A549 (cell line): ENCODE measurements at regions not wholly inside any gene's neighbourhood (a gene's known extent, or its start where the extent isn't known, plus 50 kb on each side); places are given as distances from the start of the nearest gene placed in this dataset.

ENCODE experiments used
- ATAC-seq, 2 experiments: fragments of 200-7000 bp in 1 of 2; fragments of >200 bp in 1 of 2; cut with Nextera tagmentation in 1 of 2; cut with Tn5 transposase in 1 of 2; 3 replicates each; pipeline versions ENCODE4 v1.8.0 to v1.9.1; 2018 to 2020; ENCODE audit warnings: mild to moderate bottlenecking in 1 of 2, moderate library complexity in 1 of 2
- CTCF ChIA-PET: fragments of 300-600 bp; sonication (Branson Sonifier 250); formaldehyde crosslinking; extraction: SDS; loops from one replicate; lab custom pipeline; 2021; ENCODE audit warnings: antibody characterized with exemption, inconsistent platforms; lab: Yijun Ruan, JAX
- POLR2A ChIA-PET: fragments of 350-600 bp; formaldehyde crosslinking; extraction: SDS; loops from one replicate; lab custom pipeline; 2021; ENCODE audit warnings: antibody characterized with exemption, inconsistent platforms; lab: Yijun Ruan, JAX
- DNase-seq, 2 experiments: peaks; one replicate each; pipeline versions ENCODE4 v3.0.0 to v3.0.0-alpha.2; 2011 to 2016; ENCODE audit warnings: low read depth in 1 of 2, low spot score in 1 of 2
- FAIRE-seq: peaks from 2 replicates; lab custom pipeline; 2011; peaks lifted over from hg19 to GRCh38; lab: Jason Lieb, UNC
- H3K27ac ChIP-seq, 2 experiments: fragments of >200 bp; sonication (Bioruptor Twin); formaldehyde crosslinking; 3 replicates each; pipeline ENCODE4 v1.5.1; 2016 to 2017
- H3K4me1 ChIP-seq: fragments of >200 bp; sonication (Bioruptor Twin); formaldehyde crosslinking; 3 replicates; pipeline ENCODE4 v1.6.1; 2016
- H3K4me2 ChIP-seq: fragments of >200 bp; sonication (Bioruptor Twin); formaldehyde crosslinking; 3 replicates; pipeline ENCODE4 v1.6.1; 2016
- H3K4me3 ChIP-seq: fragments of >200 bp; sonication (Bioruptor Twin); formaldehyde crosslinking; 3 replicates; pipeline ENCODE4 v1.5.1; 2016
- H3K9me3 ChIP-seq: fragments of >200 bp; sonication (Bioruptor Twin); formaldehyde crosslinking; 3 replicates; pipeline ENCODE4 v1.6.1; 2016
- CEBPB ChIP-seq, 2 experiments: fragments of >200 bp in 1 of 2; sonication (Bioruptor Twin) in 1 of 2; formaldehyde crosslinking in 1 of 2; IDR thresholded peaks; 2 replicates each; pipeline ENCODE4 v1.6.1; 2012 to 2016
- CHD4 ChIP-seq: fragments of 200-600 bp; sonication (generic); IDR thresholded peaks from 2 replicates; pipeline ENCODE4 v1.6.1; 2016; ENCODE audit warnings: antibody characterized with exemption, mild to moderate bottlenecking, borderline replicate concordance
- EHMT2 ChIP-seq: fragments of 200-600 bp; sonication (generic); IDR thresholded peaks from 2 replicates; pipeline ENCODE4 v1.6.1; 2016; ENCODE audit warnings: antibody characterized with exemption, low read depth, mild to moderate bottlenecking, moderate library complexity
- GATA3 ChIP-seq: IDR thresholded peaks from 2 replicates; pipeline ENCODE4 v1.6.1; 2012; ENCODE audit warnings: borderline replicate concordance
- HOXB13 ChIP-seq: fragments of 250-450 bp; sonication (Bioruptor Pico); IDR thresholded peaks from 2 replicates; pipeline ENCODE4 v1.5.0; 2020; ENCODE audit warnings: low read depth, mild to moderate bottlenecking, moderate library complexity
- JUN ChIP-seq, 2 experiments: fragments of >200 bp; sonication (Bioruptor Twin); formaldehyde crosslinking; IDR thresholded peaks; 2 replicates in 1 of 2; 3 replicates in 1 of 2; pipeline ENCODE4 v1.6.1; 2016 to 2017
- NR3C1 ChIP-seq: fragments of >200 bp; sonication (Bioruptor Twin); formaldehyde crosslinking; IDR thresholded peaks from 3 replicates; pipeline ENCODE4 v1.6.1; 2017
- RARB ChIP-seq: fragments of 250-450 bp; sonication (Bioruptor Pico); IDR thresholded peaks from 2 replicates; pipeline ENCODE4 v1.8.0; 2021; ENCODE audit warnings: mild to moderate bottlenecking, moderate library complexity
- RCOR1 ChIP-seq: fragments of 150-350 bp; IDR thresholded peaks from 2 replicates; pipeline ENCODE4 v1.6.1; 2014; ENCODE audit warnings: antibody characterized with exemption, low read length, low read depth
- SREBF2 ChIP-seq: fragments of 450-650 bp; IDR thresholded peaks from 2 replicates; pipeline ENCODE4 v1.6.1; 2014; ENCODE audit warnings: mild to moderate bottlenecking, moderate library complexity
- ZSCAN20 ChIP-seq: fragments of 250-450 bp; sonication (Bioruptor Pico); IDR thresholded peaks from 2 replicates; pipeline ENCODE4 v1.8.0; 2022; ENCODE audit warnings: mild to moderate bottlenecking, moderate library complexity
- WGBS: methylation state at CpG from one replicate; pipeline ENCODE4 v1.1.6; 2017; ENCODE audit errors: missing lambda C conversion rate; 5-methylcytosine and 5-hydroxymethylcytosine counted together
- TF ChIP-seq, protein P1 (sequence below): fragments of 250-450 bp; sonication (Bioruptor Pico); IDR thresholded peaks from 2 replicates; pipeline ENCODE4 v1.5.0; 2020; ENCODE audit warnings: low read depth, mild to moderate bottlenecking, moderate library complexity
- TF ChIP-seq, protein P2 (sequence below): fragments of 450-650 bp; IDR thresholded peaks from 2 replicates; pipeline ENCODE4 v1.6.1; 2014; ENCODE audit warnings: antibody characterized with exemption
- TF ChIP-seq, protein P3 (sequence below): fragments of 200-600 bp; sonication (generic); IDR thresholded peaks from 2 replicates; pipeline ENCODE4 v1.6.1; 2016; ENCODE audit warnings: antibody characterized with exemption, mild to moderate bottlenecking, moderate library complexity
- TF ChIP-seq, protein P4 (sequence below): fragments of 150-350 bp; IDR thresholded peaks from 2 replicates; pipeline ENCODE4 v1.6.1; 2014; ENCODE audit warnings: low read depth, mild to moderate bottlenecking, low read length
- TF ChIP-seq, protein P5 (sequence below): fragments of >200 bp; sonication (Bioruptor Twin); formaldehyde crosslinking; IDR thresholded peaks from 2 replicates; pipeline ENCODE4 v1.6.1; 2016
- TF ChIP-seq, protein P6 (sequence below): IDR thresholded peaks from 2 replicates; pipeline ENCODE4 v1.6.1; 2012; ENCODE audit warnings: low read depth, borderline replicate concordance

DNA sequence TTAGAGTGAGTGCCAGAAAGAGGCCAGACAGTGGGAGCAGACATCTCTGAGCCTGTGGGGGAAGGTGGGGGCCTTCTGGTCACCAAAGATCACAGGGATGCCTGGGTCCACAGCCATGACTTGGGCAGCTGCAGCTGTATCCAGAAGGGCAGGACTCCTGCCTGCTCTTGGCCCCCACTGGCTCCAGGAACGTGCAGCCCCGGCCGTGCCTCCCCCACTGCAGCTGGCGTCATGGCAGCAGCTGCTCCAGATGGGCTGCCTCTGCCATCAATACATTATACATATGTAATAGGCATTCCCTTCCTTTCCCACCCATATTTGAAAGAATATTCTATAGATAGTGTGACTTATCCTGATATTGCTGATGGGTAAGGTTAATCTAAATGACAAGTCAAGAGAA is 195.5 kb upstream of the SNX19 start:
- H3K27ac ChIP-seq = no peak overlapping the region
- no peaks in the 10 kb centered on the region for H3K4me1 ChIP-seq
- WGBS = 34% methylated on average over 4 of the region's 4 CpGs
- H3K4me3 ChIP-seq = no peak overlapping the region
- no peak for DNase-seq
- FAIRE-seq = no peak
- ATAC-seq = no peak
- ChIA-PET CTCF (interaction anchor here (0.9 kb wide), 1 partner anchor 195 kb away, joined by 3 read pairs; no protein-coding TSS in a partner anchor), POLR2A (no interaction called here)
- H3K9me3 ChIP-seq = no peaks in the 10 kb centered on the region
- TF ChIP-seq, protein P1, sequence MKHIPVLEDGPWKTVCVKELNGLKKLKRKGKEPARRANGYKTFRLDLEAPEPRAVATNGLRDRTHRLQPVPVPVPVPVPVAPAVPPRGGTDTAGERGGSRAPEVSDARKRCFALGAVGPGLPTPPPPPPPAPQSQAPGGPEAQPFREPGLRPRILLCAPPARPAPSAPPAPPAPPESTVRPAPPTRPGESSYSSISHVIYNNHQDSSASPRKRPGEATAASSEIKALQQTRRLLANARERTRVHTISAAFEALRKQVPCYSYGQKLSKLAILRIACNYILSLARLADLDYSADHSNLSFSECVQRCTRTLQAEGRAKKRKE (CRISPR knock-in tag) = no peak
- TF ChIP-seq EHMT2 (no peak), NR3C1 (no peak), ZSCAN20 (no peak)
- TF ChIP-seq, protein P2, sequence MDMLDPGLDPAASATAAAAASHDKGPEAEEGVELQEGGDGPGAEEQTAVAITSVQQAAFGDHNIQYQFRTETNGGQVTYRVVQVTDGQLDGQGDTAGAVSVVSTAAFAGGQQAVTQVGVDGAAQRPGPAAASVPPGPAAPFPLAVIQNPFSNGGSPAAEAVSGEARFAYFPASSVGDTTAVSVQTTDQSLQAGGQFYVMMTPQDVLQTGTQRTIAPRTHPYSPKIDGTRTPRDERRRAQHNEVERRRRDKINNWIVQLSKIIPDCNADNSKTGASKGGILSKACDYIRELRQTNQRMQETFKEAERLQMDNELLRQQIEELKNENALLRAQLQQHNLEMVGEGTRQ = no peak
- TF ChIP-seq, protein P3, sequence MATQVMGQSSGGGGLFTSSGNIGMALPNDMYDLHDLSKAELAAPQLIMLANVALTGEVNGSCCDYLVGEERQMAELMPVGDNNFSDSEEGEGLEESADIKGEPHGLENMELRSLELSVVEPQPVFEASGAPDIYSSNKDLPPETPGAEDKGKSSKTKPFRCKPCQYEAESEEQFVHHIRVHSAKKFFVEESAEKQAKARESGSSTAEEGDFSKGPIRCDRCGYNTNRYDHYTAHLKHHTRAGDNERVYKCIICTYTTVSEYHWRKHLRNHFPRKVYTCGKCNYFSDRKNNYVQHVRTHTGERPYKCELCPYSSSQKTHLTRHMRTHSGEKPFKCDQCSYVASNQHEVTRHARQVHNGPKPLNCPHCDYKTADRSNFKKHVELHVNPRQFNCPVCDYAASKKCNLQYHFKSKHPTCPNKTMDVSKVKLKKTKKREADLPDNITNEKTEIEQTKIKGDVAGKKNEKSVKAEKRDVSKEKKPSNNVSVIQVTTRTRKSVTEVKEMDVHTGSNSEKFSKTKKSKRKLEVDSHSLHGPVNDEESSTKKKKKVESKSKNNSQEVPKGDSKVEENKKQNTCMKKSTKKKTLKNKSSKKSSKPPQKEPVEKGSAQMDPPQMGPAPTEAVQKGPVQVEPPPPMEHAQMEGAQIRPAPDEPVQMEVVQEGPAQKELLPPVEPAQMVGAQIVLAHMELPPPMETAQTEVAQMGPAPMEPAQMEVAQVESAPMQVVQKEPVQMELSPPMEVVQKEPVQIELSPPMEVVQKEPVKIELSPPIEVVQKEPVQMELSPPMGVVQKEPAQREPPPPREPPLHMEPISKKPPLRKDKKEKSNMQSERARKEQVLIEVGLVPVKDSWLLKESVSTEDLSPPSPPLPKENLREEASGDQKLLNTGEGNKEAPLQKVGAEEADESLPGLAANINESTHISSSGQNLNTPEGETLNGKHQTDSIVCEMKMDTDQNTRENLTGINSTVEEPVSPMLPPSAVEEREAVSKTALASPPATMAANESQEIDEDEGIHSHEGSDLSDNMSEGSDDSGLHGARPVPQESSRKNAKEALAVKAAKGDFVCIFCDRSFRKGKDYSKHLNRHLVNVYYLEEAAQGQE = no peak
- TF ChIP-seq, protein P4, sequence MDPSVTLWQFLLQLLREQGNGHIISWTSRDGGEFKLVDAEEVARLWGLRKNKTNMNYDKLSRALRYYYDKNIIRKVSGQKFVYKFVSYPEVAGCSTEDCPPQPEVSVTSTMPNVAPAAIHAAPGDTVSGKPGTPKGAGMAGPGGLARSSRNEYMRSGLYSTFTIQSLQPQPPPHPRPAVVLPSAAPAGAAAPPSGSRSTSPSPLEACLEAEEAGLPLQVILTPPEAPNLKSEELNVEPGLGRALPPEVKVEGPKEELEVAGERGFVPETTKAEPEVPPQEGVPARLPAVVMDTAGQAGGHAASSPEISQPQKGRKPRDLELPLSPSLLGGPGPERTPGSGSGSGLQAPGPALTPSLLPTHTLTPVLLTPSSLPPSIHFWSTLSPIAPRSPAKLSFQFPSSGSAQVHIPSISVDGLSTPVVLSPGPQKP = no peak
- no peak overlapping the region for H3K4me2 ChIP-seq

DNA sequence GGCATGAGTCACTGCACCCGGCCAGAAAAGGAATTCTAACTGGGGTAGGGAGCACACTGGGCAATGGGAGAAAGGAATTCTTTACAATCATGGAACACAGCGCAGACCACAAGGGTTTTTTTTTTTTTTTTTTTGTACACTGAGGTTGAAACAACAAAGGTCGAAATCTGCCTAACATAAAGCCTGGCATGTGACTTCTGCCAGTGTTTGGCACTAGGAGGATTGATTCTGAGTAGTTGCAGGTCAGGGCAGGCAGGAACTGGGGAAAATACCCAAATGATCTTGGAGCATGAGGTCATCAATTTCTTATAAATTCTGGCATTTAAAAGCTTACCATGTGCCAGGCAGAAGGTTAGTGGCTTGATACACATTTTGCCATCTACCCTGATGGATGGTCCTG is 202.0 kb upstream of the SNX19 start:
- ChIA-PET CTCF (no interaction called here), POLR2A (no interaction called here)
- Histone ChIP-seq H3K4me1 (no peaks in the 10 kb centered on the region), H3K4me2 (no peak overlapping the region), H3K9me3 (no peaks in the 10 kb centered on the region), H3K4me3 (no peak overlapping the region), H3K27ac (no peak overlapping the region)
- DNase-seq (no peak), ATAC-seq (no peak), FAIRE-seq (no peak)
- WGBS = 24% methylated on average over 3 of the region's 3 CpGs
- no peak for TF ChIP-seq GATA3
- TF ChIP-seq NR3C1 = no peak
- TF ChIP-seq, protein P5, sequence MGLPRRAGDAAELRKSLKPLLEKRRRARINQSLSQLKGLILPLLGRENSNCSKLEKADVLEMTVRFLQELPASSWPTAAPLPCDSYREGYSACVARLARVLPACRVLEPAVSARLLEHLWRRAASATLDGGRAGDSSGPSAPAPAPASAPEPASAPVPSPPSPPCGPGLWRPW = no peak
- TF ChIP-seq RARB (CRISPR knock-in tag) = no peak
- TF ChIP-seq HOXB13 (CRISPR knock-in tag) = no peak
- no peak for TF ChIP-seq JUN (IDR thresholded peaks at IDR 0.05)
- TF ChIP-seq, protein P6, sequence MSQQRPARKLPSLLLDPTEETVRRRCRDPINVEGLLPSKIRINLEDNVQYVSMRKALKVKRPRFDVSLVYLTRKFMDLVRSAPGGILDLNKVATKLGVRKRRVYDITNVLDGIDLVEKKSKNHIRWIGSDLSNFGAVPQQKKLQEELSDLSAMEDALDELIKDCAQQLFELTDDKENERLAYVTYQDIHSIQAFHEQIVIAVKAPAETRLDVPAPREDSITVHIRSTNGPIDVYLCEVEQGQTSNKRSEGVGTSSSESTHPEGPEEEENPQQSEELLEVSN = no peak

DNA sequence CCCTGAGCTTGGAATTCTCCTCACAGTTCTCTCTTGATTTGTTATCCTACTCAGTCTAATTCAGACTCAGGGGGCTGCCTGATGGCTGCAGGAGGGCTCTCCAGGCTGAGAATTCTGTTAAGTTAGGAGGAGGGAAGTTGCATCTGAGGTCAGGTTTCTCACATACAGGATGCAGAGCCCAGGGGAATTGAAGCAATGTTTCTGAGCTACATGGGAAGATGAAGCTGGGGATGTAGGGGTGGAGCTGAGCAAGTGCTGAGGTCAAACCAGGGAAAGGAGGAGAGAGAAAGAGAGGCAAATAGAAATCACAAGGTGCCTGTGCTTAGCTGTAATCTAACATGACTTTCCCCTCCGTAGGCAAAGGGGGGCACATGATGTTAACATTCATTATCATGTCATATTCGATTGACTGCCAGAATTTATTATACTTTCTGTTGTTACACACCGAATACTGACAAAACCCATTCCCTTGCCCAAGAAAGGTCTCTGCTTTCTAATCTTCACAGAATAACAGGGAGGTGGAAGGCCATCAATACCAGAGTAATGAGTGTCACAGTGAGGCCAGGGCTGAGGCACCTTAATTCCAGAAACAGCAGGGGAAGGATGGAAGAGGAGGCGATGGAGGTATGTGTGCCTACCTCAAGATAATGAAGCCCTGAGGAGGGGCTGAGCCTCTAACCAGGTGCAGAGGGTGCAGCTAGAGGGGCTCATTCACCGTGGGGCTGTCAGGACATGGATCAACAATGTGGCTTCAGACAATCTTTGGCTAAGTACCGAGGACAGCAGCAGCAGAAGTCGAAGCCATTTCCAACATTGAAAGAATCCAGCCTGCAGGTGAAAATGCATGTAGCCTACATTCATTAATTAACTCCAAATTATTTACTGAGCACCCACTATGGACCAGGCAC is 205.4 kb upstream of the SNX19 start:
- no peak for ATAC-seq
- DNase-seq = no peak
- no peak overlapping the region for H3K27ac ChIP-seq
- POLR2A ChIA-PET = no interaction called here
- no peaks in the 10 kb centered on the region for H3K9me3 ChIP-seq
- FAIRE-seq = no peak
- no peak for TF ChIP-seq EHMT2
- TF ChIP-seq RCOR1 = no peak
- TF ChIP-seq, protein P1 (CRISPR knock-in tag) = no peak
- TF ChIP-seq, protein P3 = 0 out of 2 replicates have a peak, but pooled peaks have one; percentile 22
- TF ChIP-seq, protein P2 = no peak
- no peak for TF ChIP-seq CEBPB (IDR thresholded peaks at IDR 0.05)
- no peak for TF ChIP-seq CHD4
- TF ChIP-seq SREBF2 = no peak
- no peak overlapping the region for H3K4me2 ChIP-seq
- CTCF ChIA-PET = no interaction called here
- no peak overlapping the region for H3K4me3 ChIP-seq
- 25% methylated on average over 7 of the region's 7 CpGs for WGBS
- no peaks in the 10 kb centered on the region for H3K4me1 ChIP-seq
